8988T (cell line): ENCODE measurements at regions not wholly inside any gene's neighbourhood (a gene's known extent, or its start where the extent isn't known, plus 50 kb on each side); places are given as distances from the start of the nearest gene placed in this dataset.
A peak's percentile ranks its signal among the peaks of the same experiment; 100 is the strongest.

Experiments
- DNase-seq: peaks from one replicate; pipeline ENCODE4 v3.0.0; 2011

- no peak for DNase-seq
Observed at GRCh38 chr1:209421978-209422680, 161.4 kb upstream of the CAMK1G start.

- no peak for DNase-seq
Observed at GRCh38 chr1:209425959-209426358, 157.6 kb upstream of the CAMK1G start.

GRCh38 chr1:209427277-209427676 lies 156.2 kb upstream of the CAMK1G start:
- no peak for DNase-seq

- no peak for DNase-seq
Observed at GRCh38 chr1:209427811-209428210, 155.7 kb upstream of the CAMK1G start.

- DNase-seq, result no peak
Observed at GRCh38 chr1:209428241-209428921, 155.1 kb upstream of the CAMK1G start.

- no peak for DNase-seq
Observed at GRCh38 chr1:209429611-209430010, 153.9 kb upstream of the CAMK1G start.

- DNase-seq, result no peak
Observed at GRCh38 chr1:209430107-209430506, 153.4 kb upstream of the CAMK1G start.

- DNase-seq, result no peak
Observed at GRCh38 chr1:209430821-209431259, 152.7 kb upstream of the CAMK1G start.

- DNase-seq, result no peak
Observed at GRCh38 chr1:209431402-209431801, 152.1 kb upstream of the CAMK1G start.

- no peak for DNase-seq
Observed at GRCh38 chr1:209431813-209432442, 151.6 kb upstream of the CAMK1G start.

GRCh38 chr1:209432443-209432825 lies 151.1 kb upstream of the CAMK1G start:
- no peak for DNase-seq

GRCh38 chr1:209433649-209434031 lies 149.9 kb upstream of the CAMK1G start:
- DNase-seq, result no peak

- no peak for DNase-seq
Observed at GRCh38 chr1:209434066-209434465, 149.4 kb upstream of the CAMK1G start.

- DNase-seq, result no peak
Observed at GRCh38 chr1:209434631-209435217, 148.8 kb upstream of the CAMK1G start.

- peak; percentile 56 for DNase-seq
Observed at GRCh38 chr1:209435654-209436566, 147.6 kb upstream of the CAMK1G start.

GRCh38 chr1:209439828-209440227 lies 143.7 kb upstream of the CAMK1G start:
- no peak for DNase-seq

GRCh38 chr1:209443361-209443931 lies 140.1 kb upstream of the CAMK1G start:
- DNase-seq, result no peak

GRCh38 chr1:209443975-209444651 lies 139.4 kb upstream of the CAMK1G start:
- DNase-seq, result no peak

GRCh38 chr1:209444961-209445360 lies 138.6 kb upstream of the CAMK1G start:
- no peak for DNase-seq

- DNase-seq, result no peak
Observed at GRCh38 chr1:209445576-209445975, 137.9 kb upstream of the CAMK1G start.

GRCh38 chr1:209446356-209446755 lies 137.2 kb upstream of the CAMK1G start:
- DNase-seq, result no peak
